ENCODE measurements at regions not wholly inside any gene's neighbourhood (a gene's known extent, or its start where the extent isn't known, plus 50 kb on each side); places are given as distances from the start of the nearest gene placed in this dataset.

DNA sequence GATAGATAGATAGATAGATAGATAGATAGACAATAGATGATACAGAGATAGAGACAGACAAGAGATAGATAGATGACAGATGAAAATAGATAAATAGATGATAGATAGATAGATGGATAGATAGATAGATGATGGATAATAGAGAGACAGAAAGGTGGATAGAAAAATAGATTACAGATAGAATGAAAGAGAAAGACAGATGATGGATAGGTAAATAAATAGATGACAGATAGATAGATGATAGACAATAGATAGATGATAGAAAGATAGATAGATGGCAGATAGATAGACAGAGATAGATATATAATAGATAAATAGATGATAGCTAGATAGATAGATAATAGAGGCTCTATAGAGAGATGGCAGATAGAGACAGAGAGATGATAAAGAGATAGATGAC, 523.0 kb downstream of the BCL11B start:
- TF ChIP-seq EZH2 (IDR thresholded peaks at IDR 0.05; ENCODE audit: borderline replicate concordance, low read depth, low read length, severe bottlenecking): no peak
- TF ChIP-seq POLR2A (IDR thresholded peaks at IDR 0.05; ENCODE audit: low read depth, low read length): no peak
